ENCODE measurements at regions not wholly inside any gene's neighbourhood (a gene's known extent, or its start where the extent isn't known, plus 50 kb on each side); places are given as distances from the start of the nearest gene placed in this dataset.

DNA sequence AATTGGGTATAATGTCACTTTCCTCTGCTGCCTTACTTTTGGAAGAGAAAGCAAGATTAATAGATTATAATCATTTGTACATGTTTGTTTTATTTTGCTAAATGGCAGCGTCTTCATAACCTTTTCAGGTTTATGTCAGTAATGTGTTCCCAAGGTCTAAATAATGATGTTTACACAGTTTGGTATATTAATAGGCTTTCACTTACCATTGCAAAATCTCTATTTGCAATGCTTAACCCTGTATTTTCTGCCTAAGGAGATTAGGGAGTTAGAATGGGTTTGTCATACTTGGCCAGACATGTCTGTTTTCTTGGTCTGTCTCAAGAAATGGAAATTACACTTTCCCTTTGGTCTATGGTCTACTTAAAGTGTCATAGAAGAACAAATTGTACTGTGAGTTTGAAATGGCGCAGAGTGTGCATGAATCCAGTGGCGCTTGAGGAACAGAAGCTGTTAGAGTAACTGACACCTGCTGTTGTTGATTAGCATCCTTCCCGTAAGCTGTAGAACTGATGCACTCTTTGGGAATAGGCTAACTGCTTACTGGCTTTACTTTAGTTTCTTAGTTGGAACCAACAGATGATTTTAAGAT is 261.1 kb downstream of the SAMD5 start:
- TF ChIP-seq, protein P1, sequence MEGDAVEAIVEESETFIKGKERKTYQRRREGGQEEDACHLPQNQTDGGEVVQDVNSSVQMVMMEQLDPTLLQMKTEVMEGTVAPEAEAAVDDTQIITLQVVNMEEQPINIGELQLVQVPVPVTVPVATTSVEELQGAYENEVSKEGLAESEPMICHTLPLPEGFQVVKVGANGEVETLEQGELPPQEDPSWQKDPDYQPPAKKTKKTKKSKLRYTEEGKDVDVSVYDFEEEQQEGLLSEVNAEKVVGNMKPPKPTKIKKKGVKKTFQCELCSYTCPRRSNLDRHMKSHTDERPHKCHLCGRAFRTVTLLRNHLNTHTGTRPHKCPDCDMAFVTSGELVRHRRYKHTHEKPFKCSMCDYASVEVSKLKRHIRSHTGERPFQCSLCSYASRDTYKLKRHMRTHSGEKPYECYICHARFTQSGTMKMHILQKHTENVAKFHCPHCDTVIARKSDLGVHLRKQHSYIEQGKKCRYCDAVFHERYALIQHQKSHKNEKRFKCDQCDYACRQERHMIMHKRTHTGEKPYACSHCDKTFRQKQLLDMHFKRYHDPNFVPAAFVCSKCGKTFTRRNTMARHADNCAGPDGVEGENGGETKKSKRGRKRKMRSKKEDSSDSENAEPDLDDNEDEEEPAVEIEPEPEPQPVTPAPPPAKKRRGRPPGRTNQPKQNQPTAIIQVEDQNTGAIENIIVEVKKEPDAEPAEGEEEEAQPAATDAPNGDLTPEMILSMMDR (IDR thresholded peaks at IDR 0.05; ENCODE audit: low read depth, low read length), result no peak
- TF ChIP-seq POLR2A (IDR thresholded peaks at IDR 0.05; ENCODE audit: extremely low read depth, insufficient read length) (no peak), MYC (IDR thresholded peaks at IDR 0.05; ENCODE audit: low read depth, low read length) (no peak)
